Effector memory CD4-positive, alpha-beta T cell (primary cell): ENCODE measurements at regions not wholly inside any gene's neighbourhood (a gene's known extent, or its start where the extent isn't known, plus 50 kb on each side); places are given as distances from the start of the nearest gene placed in this dataset.

Source experiments
- DNase-seq, 3 donors: peaks; one replicate each; pipeline ENCODE4 v3.0.0-alpha.2; 2020
- H3K27ac ChIP-seq: 2 replicates; pipeline ENCODE4 v1.7.0; 2013; ENCODE audit warnings: mild to moderate bottlenecking, low read length, moderate library complexity; ENCODE audit not compliant: insufficient read depth, poor library complexity, severe bottlenecking
- H3K27me3 ChIP-seq: replicated peaks from 2 replicates; pipeline ENCODE4 v1.7.0; 2013; ENCODE audit warnings: mild to moderate bottlenecking, low read length; ENCODE audit not compliant: insufficient read depth, control insufficient read depth, poor library complexity, severe bottlenecking
- H3K36me3 ChIP-seq: 2 replicates; pipeline ENCODE4 v1.7.0; 2013; ENCODE audit warnings: mild to moderate bottlenecking, low read length, moderate library complexity; ENCODE audit not compliant: control insufficient read depth, insufficient read depth
- H3K4me1 ChIP-seq: 2 replicates; pipeline ENCODE4 v1.7.0; 2013; ENCODE audit warnings: low read length, mild to moderate bottlenecking; ENCODE audit not compliant: control insufficient read depth, insufficient read depth, poor library complexity, severe bottlenecking
- H3K4me3 ChIP-seq: 2 replicates; pipeline ENCODE4 v1.7.0; 2013; ENCODE audit warnings: low read length, low read depth, mild to moderate bottlenecking; ENCODE audit not compliant: insufficient read depth, poor library complexity, severe bottlenecking
- H3K9me3 ChIP-seq: 2 replicates; pipeline ENCODE4 v1.7.0; 2013; ENCODE audit warnings: mild to moderate bottlenecking, low read length, moderate library complexity; ENCODE audit not compliant: control insufficient read depth

- H3K27me3 ChIP-seq, result no peaks in the 10 kb centered on the region
- no peak for DNase-seq
- H3K27ac ChIP-seq, result no peak overlapping the region
Observed at GRCh38 chr5:20680718-20681302, 692.8 kb upstream of the CDH18 start.

GRCh38 chr5:20678814-20679298 is 690.9 kb upstream of the CDH18 start:
- Histone ChIP-seq H3K9me3 (no peaks in the 10 kb centered on the region), H3K36me3 (no peaks in the 10 kb centered on the region)
- no peak for DNase-seq

More at GRCh38 chr5:20680718-20681302, 692.8 kb upstream of the CDH18 start:
- Histone ChIP-seq H3K9me3 (no peaks in the 10 kb centered on the region), H3K4me3 (no peak overlapping the region), H3K4me1 (no peaks in the 10 kb centered on the region), H3K36me3 (no peaks in the 10 kb centered on the region)

GRCh38 chr5:20678386-20678785 is 690.4 kb upstream of the CDH18 start:
- Histone ChIP-seq H3K36me3 (no peaks in the 10 kb centered on the region), H3K27me3 (no peaks in the 10 kb centered on the region), H3K27ac (no peak overlapping the region), H3K4me3 (no peak overlapping the region), H3K9me3 (no peaks in the 10 kb centered on the region), H3K4me1 (no peaks in the 10 kb centered on the region)
- no peak for DNase-seq

More at GRCh38 chr5:20678814-20679298, 690.9 kb upstream of the CDH18 start:
- Histone ChIP-seq H3K4me3 (no peak overlapping the region), H3K27me3 (no peaks in the 10 kb centered on the region), H3K4me1 (no peaks in the 10 kb centered on the region), H3K27ac (no peak overlapping the region)

GRCh38 chr5:20660588-20660987 is 672.6 kb upstream of the CDH18 start:
- Histone ChIP-seq H3K36me3 (no peaks in the 10 kb centered on the region), H3K27ac (no peak overlapping the region)
- no peak for DNase-seq

GRCh38 chr5:20656262-20656661 is 668.3 kb upstream of the CDH18 start:
- Histone ChIP-seq H3K36me3 (no peaks in the 10 kb centered on the region), H3K27me3 (no peaks in the 10 kb centered on the region), H3K9me3 (no peaks in the 10 kb centered on the region), H3K4me1 (no peaks in the 10 kb centered on the region), H3K27ac (no peak overlapping the region), H3K4me3 (no peak overlapping the region)
- no peak for DNase-seq

More at GRCh38 chr5:20660588-20660987, 672.6 kb upstream of the CDH18 start:
- Histone ChIP-seq H3K4me1 (no peaks in the 10 kb centered on the region), H3K27me3 (no peaks in the 10 kb centered on the region), H3K9me3 (no peaks in the 10 kb centered on the region), H3K4me3 (no peak overlapping the region)

DNA sequence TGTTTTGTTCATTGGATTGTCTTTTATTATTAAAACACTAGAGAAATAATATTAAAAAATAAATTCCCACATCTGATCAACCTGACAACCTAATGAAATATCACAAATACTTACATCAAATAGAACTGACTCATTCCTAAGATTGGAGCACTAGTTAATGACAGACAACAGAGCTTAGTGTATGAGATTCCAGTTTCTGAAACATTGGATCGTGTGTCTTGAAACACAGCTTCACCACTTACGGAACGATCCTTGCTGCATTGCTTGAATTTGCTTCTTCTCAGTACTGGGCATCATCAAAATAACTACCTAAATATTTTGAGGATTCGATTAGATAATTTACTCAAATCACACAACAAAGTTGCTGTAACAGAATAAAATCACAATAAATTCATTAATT is 667.2 kb upstream of the CDH18 start:
- DNase-seq, result no peak
- Histone ChIP-seq H3K4me1 (no peaks in the 10 kb centered on the region), H3K4me3 (no peak overlapping the region), H3K9me3 (no peaks in the 10 kb centered on the region), H3K27ac (no peak overlapping the region), H3K27me3 (no peaks in the 10 kb centered on the region), H3K36me3 (no peaks in the 10 kb centered on the region)

- no peaks in the 10 kb centered on the region for H3K27me3 ChIP-seq
- no peak for DNase-seq
- H3K36me3 ChIP-seq, result no peaks in the 10 kb centered on the region
- H3K4me1 ChIP-seq, result no peaks in the 10 kb centered on the region
- H3K4me3 ChIP-seq, result no peak overlapping the region
- no peak overlapping the region for H3K27ac ChIP-seq
- H3K9me3 ChIP-seq, result no peaks in the 10 kb centered on the region
Observed at GRCh38 chr5:20654746-20655145, 666.7 kb upstream of the CDH18 start.

GRCh38 chr5:20654033-20654432 is 666.0 kb upstream of the CDH18 start:
- H3K9me3 ChIP-seq, result no peaks in the 10 kb centered on the region
- no peak overlapping the region for H3K27ac ChIP-seq
- H3K36me3 ChIP-seq, result no peaks in the 10 kb centered on the region
- H3K27me3 ChIP-seq, result no peaks in the 10 kb centered on the region
- no peak overlapping the region for H3K4me3 ChIP-seq
- no peak for DNase-seq
- no peaks in the 10 kb centered on the region for H3K4me1 ChIP-seq

DNA sequence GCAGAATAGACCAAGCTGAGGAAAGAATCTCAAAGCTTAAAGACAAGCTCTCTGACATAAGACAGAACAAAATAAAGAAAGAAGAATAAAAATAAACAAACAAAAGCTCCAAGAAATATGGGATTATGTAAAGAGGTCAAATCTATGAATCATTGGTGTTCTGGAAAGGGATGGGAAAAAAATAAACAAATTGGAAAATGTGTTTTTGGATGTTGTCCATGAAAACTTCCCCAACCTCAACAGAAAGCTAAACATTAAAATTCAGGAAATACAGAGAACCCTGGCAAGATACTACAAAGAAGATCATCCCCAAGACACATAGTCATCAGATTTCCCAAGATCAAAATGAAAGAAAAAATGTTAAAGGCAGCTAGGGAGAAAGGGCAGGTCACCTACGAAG is 662.0 kb upstream of the CDH18 start:
- Histone ChIP-seq H3K36me3 (no peaks in the 10 kb centered on the region), H3K4me3 (no peak overlapping the region), H3K27ac (no peak overlapping the region), H3K9me3 (no peaks in the 10 kb centered on the region), H3K4me1 (no peaks in the 10 kb centered on the region), H3K27me3 (no peaks in the 10 kb centered on the region)
- no peak for DNase-seq

GRCh38 chr5:20648981-20649380 is 661.0 kb upstream of the CDH18 start:
- no peak for DNase-seq

More at GRCh38 chr5:20648981-20649380, 661.0 kb upstream of the CDH18 start:
- Histone ChIP-seq H3K4me3 (no peak overlapping the region), H3K27ac (no peak overlapping the region), H3K27me3 (no peaks in the 10 kb centered on the region), H3K9me3 (no peaks in the 10 kb centered on the region), H3K36me3 (no peaks in the 10 kb centered on the region), H3K4me1 (no peaks in the 10 kb centered on the region)
